Panc1 (cell line): ENCODE measurements at regions not wholly inside any gene's neighbourhood (a gene's known extent, or its start where the extent isn't known, plus 50 kb on each side); places are given as distances from the start of the nearest gene placed in this dataset.

ENCODE experiments used
- ATAC-seq: fragments of 200-7000 bp; cut with Tn5 transposase; 2 replicates; pipeline ENCODE4 v1.9.1; 2020; ENCODE audit warnings: mild to moderate bottlenecking, moderate library complexity
- BruUV-seq: library from RNA; stranded (reverse); fragments of 400-500 nt; replicated peaks from 2 replicates; lab custom pipeline; 2021; lab: Mats Ljungman, UMichigan
- CTCF ChIA-PET: fragments of 300-600 bp; sonication (Branson Sonifier 250); formaldehyde crosslinking; loops from one replicate; lab custom pipeline; 2022; ENCODE audit warnings: antibody characterized with exemption; lab: Charles Lee
- POLR2A ChIA-PET: fragments of 300-600 bp; sonication (Branson Sonifier 250); formaldehyde crosslinking; loops from one replicate; lab custom pipeline; 2022; ENCODE audit warnings: antibody characterized with exemption; lab: Charles Lee
- DNase-seq: peaks from one replicate; pipeline ENCODE4 v3.0.0-alpha.2; 2010; ENCODE audit warnings: low read depth, low spot score
- H3K27ac ChIP-seq: 2 replicates; pipeline ENCODE4 v1.5.1; 2011; ENCODE audit warnings: mild to moderate bottlenecking, low read length, inconsistent platforms
- H3K27me3 ChIP-seq: fragments of 200-500 bp; sonication (Bioruptor generic); 2 replicates; pipeline ENCODE4 v1.6.0; 2014; ENCODE audit warnings: low read length, inconsistent platforms; ENCODE audit not compliant: control insufficient read depth, insufficient read depth
- H3K36me3 ChIP-seq: fragments of 200-500 bp; sonication (Bioruptor generic); 2 replicates; pipeline ENCODE4 v1.5.1; 2014; ENCODE audit warnings: inconsistent platforms, mild to moderate bottlenecking, low read length, moderate library complexity; ENCODE audit not compliant: control insufficient read depth, insufficient read depth
- H3K4me1 ChIP-seq: 2 replicates; pipeline ENCODE4 v1.5.1; 2011; ENCODE audit warnings: inconsistent platforms, mild to moderate bottlenecking, low read length, moderate library complexity; ENCODE audit not compliant: control insufficient read depth, insufficient read depth
- H3K4me3 ChIP-seq, 2 experiments: 2 replicates each; pipeline ENCODE4 v1.5.1; 2011 to 2012; ENCODE audit warnings: low read depth in 2 of 2, low read length in 2 of 2, mild to moderate bottlenecking in 2 of 2, inconsistent platforms in 1 of 2, moderate library complexity in 1 of 2
- H3K9me3 ChIP-seq: fragments of 200-500 bp; sonication (Bioruptor generic); 2 replicates; pipeline ENCODE4 v1.5.1; 2014; ENCODE audit warnings: low read depth, mild to moderate bottlenecking, inconsistent platforms, low read length, moderate library complexity; ENCODE audit not compliant: control insufficient read depth, insufficient read depth
- CTCF ChIP-seq: fragments of 450-650 bp; IDR thresholded peaks from 2 replicates; pipeline ENCODE4 v1.5.1; 2017; ENCODE audit warnings: mild to moderate bottlenecking
- POLR2AphosphoS5 ChIP-seq: IDR thresholded peaks from 2 replicates; pipeline ENCODE4 v1.6.1; 2012; ENCODE audit warnings: mild to moderate bottlenecking, low read depth, low read length, moderate library complexity
- REST ChIP-seq, 2 experiments: IDR thresholded peaks; 2 replicates each; pipeline ENCODE4 v1.6.1; 2011 to 2012; ENCODE audit warnings: low read depth in 2 of 2, control low read depth in 1 of 2, low read length in 1 of 2, mild to moderate bottlenecking in 1 of 2, moderate library complexity in 1 of 2; ENCODE audit not compliant: insufficient read depth in 1 of 2
- SIN3A ChIP-seq: IDR thresholded peaks from 2 replicates; pipeline ENCODE4 v1.6.1; 2012; ENCODE audit warnings: low read depth, mild to moderate bottlenecking, low read length, moderate library complexity, borderline replicate concordance; ENCODE audit not compliant: insufficient read depth
- TCF7L2 ChIP-seq: IDR thresholded peaks from 2 replicates; pipeline ENCODE4 v1.6.1; 2011; ENCODE audit warnings: mild to moderate bottlenecking, low read depth, low read length, inconsistent platforms
- in situ Hi-C: cut with HindIII; loops from 2 replicates; pipeline ENCODE4 v1.10.0; 2016; ENCODE audit warnings: low sequenced_read_pairs, low pct_unique_long_range_greater_than_20kb
- intact Hi-C: fragments of 100-400 bp; cut with micrococcal nuclease; formaldehyde crosslinking; loops from one replicate; pipeline ENCODE4 v1.10.0; 2022; ENCODE audit not compliant: unreplicated experiment

DNA sequence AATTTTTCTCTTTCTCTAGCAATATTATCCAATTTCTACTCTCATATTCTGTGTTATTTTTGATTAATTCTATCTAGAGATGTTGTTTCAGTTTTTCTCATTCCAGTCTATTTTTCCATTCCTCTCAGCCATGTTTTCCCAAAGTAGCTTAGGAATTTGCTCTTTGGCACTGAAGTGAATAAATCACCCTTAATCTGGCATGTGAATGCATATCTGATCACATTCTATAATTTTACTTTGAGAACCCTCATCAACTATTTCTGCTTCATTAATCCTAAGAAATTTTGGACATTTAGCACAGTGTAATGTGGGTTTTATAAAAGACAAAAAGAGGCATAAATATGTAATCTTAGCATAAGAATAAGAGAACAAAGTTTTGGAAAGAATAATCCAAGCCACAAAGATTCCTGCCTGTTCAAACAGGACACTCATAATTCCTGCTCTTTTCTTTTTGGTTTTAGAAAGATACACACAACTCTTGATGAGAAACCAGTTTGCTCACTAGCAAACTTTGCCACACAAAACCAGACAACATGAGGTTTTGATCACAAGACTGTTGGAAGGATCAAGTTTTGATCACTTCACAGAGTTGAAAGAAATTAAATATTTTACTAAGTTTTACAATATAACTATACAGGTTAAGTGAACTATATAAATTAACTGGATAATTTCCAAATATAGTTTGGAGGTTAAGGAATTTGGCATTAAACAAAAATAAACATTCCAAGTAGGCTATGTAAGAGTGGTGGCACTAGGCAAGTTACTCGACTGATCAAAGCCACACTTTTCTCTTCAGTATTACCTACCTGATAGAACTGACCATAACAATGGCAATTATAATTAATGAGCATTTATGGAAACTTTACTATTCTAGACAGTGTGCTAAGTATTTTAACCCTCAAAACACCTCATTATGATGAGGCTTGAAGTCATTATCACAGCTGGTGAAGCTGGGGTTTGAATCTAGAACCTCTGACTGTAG lies 226.6 kb upstream of the TMTC1 start:
- POLR2A ChIA-PET = no interaction called here
- H3K36me3 ChIP-seq = no peaks in the 10 kb centered on the region
- no peak for ATAC-seq
- no peak overlapping the region for H3K27ac ChIP-seq
- no peak overlapping the region for H3K4me3 ChIP-seq
- CTCF ChIA-PET = no interaction called here
- in situ Hi-C loops = no loop called here
- intact Hi-C loops = no loop called here
- H3K4me1 ChIP-seq = no peaks in the 10 kb centered on the region
- no peaks in the 10 kb centered on the region for H3K27me3 ChIP-seq
- TF ChIP-seq REST (IDR thresholded peaks at IDR 0.05; ENCODE audit: insufficient read depth in 1 of 2, low read depth in 2 of 2, low read length in 1 of 2) (no peak), POLR2AphosphoS5 (no peak), SIN3A (no peak), CTCF (no peak), TCF7L2 (no peak)
- no peaks in the 10 kb centered on the region for H3K9me3 ChIP-seq
- BruUV-seq = no TSS peak
- DNase-seq = no peak

DNA sequence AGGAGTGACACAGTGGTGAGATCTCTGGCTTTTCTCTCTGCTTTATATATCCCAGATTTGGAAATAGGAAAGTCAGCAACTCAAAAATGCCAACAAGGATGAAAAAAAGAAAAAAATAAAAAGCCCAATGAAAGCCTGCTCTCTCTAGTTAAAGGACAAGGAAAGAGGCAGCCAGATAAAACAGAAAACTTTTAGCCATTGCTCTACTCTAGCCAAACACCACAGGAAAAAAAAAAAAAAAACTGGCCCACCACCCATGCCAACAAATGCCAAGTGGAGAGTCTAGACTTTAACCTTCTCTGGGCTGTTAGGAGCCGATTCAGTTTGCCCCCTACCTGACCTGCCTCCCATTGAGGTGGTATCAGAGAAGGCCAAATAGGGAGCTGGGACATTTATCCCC lies 222.3 kb upstream of the TMTC1 start:
- Histone ChIP-seq H3K4me3 (no peak overlapping the region), H3K27me3 (no peaks in the 10 kb centered on the region), H3K27ac (no peak overlapping the region), H3K9me3 (no peaks in the 10 kb centered on the region), H3K36me3 (no peaks in the 10 kb centered on the region), H3K4me1 (no peaks in the 10 kb centered on the region)
- ChIA-PET CTCF (no interaction called here), POLR2A (no interaction called here)
- DNase-seq (no peak), ATAC-seq (no peak)
- intact Hi-C loops = no loop called here
- in situ Hi-C loops = no loop called here
- no TSS peak for BruUV-seq
- TF ChIP-seq SIN3A = no peak
- TF ChIP-seq REST (IDR thresholded peaks at IDR 0.05; ENCODE audit: insufficient read depth in 1 of 2, low read depth in 2 of 2, low read length in 1 of 2) = no peak
- no peak for TF ChIP-seq TCF7L2
- no peak for TF ChIP-seq POLR2AphosphoS5
- TF ChIP-seq CTCF = no peak
